GM21619 (cell line): ENCODE measurements at regions not wholly inside any gene's neighbourhood (a gene's known extent, or its start where the extent isn't known, plus 50 kb on each side); places are given as distances from the start of the nearest gene placed in this dataset.
A peak's percentile ranks its signal among the peaks of the same experiment; 100 is the strongest.
"Not testable (repeated sequence)": the region's sequence is repeated elsewhere in the genome, so short reads cannot be mapped to it uniquely, and the experiment has no call there.

Experiments
- ATAC-seq: cut with Tn5 transposase; IDR thresholded peaks from one replicate; pipeline ENCODE4 v1.9.1; 2021; ENCODE audit not compliant: unreplicated experiment

DNA sequence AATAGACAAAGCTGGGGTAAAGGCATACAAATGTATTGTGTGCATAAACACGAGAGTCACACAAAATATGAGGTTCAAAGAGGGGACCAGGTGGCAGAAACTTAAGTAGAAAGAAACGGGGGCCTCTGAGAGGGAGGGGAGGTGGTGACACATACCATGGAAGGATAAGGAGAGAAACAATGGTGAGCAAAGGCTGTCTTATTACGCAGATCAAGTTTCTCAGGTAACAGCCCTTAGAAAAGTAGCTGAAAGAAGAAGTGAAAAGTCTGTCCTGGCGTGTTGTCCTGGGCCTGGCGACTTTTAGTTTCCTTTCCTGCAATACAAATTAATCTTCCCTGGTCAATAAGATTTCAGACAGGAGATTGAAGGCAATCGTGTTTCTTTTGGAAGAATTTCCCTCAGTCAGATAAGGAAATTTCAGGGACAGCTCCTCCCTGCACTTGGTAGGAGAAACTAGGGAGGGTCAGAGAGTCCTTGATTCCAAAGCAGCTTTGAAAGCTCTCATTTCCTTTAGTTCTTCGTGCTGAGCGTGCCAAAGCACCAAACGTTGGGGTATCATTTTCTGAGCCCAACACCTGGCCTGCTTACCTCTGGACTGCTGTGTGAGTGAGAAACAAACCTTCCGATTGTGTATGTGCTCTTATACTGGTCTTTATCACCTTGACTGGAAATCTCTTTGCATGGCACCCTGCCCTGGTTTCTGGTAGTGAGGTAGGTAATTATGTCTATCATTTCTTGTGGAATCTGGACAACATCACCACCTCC is 676.7 kb upstream of the LCORL start:
- no peak for ATAC-seq

DNA sequence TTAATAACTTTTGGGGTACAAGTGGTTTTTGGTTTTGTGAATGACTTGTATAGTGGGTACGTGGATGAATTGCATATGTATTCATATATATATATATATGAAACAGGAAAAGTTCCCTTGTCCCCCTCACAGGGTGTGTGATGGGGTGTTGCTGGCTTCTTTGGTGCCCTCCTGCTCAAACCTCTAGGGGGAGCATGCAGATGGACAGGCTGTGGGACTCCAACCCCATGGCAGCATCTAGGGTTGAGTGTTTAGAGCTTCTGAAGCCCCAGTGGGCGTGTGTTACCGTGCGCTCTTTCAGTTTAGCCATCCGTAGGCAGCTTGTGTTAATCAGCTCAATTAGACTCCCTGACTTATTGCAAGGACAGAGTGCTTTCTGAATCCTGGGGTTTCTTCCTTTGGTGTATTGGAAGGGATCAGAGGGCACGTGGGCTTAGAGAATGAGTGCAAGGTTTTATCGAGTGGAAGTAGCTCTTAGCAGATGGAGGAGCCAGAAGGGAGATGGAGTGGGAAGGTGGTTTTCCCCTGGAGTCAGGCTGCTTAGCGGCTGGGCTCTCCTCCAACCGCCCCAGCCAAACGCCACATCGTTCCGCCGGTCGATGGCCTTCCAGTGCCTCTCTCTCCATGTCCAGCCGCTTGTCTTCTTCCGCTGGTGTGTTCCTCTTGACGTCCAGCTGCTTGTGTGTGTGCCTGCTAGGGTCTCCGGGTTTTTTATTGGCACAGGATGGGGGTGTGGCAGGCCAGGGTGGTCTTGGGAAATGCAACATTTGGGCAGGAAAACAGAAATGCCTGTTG is 674.4 kb upstream of the LCORL start:
- ATAC-seq: no peak

DNA sequence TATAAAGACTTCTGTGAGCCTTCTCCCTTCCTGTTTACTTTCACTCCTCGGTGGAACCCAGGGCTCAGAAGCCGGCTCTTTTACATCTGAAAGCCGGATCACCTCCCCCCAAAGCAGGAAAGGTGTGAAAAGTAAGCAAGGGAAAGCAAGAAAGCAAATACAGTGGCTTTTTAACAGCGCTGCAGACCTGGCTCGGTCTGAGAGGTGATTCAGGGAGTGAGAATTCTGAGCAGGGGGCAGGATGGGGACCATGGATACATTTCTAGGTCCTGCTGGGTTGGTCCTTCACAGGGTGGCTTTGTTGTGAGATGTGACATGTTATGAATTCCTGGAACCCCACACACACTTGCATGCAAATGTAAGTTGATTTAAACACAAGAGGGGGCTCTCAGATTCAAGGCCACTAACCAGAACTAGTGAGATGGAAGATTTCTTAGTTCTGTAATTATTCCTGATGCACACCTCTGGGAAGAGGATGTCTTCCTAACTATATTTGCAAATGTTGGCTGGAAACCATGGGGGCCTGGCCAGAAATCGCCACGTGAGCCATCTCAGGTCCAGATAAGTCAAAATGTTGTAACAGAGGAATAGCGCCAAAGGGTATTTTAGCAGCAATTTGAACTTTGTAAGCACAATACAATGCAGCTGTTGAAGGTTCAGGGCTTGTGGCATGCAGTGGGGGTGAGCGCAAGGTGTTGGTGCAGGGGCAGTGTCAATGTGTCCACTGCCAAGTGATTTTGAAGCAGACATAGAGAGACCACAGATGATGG is 670.1 kb upstream of the LCORL start:
- no peak for ATAC-seq

DNA sequence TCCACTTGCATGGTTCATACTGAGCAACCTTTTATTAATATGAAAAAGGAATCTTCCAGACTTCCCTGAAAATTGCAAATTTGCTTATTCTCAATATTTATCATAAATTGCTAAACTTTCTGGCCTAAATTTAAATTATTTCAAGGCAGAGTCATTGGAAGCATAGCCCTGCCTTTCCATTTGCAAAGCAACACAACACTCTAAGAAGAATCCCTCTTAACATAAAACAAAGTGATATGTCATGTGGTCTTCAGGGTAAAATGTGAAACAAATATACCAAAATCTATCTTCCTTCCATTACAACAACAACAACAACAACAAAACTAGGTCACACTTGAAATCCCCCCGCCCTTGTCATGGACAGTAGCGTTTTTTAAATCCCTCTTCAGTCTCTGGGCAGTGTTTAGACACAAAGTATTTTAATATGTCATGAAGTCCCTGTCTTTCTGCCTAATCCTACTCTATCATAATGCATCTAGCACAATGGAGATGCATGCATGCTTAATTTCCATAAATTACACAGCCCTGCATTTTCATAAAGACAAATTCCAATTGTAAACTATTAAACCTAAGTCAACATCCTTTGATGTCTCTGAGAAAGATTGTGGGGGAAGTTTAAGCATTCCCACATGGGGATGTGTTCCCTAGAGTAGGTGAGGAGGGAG is 668.9 kb upstream of the LCORL start:
- no peak for ATAC-seq

DNA sequence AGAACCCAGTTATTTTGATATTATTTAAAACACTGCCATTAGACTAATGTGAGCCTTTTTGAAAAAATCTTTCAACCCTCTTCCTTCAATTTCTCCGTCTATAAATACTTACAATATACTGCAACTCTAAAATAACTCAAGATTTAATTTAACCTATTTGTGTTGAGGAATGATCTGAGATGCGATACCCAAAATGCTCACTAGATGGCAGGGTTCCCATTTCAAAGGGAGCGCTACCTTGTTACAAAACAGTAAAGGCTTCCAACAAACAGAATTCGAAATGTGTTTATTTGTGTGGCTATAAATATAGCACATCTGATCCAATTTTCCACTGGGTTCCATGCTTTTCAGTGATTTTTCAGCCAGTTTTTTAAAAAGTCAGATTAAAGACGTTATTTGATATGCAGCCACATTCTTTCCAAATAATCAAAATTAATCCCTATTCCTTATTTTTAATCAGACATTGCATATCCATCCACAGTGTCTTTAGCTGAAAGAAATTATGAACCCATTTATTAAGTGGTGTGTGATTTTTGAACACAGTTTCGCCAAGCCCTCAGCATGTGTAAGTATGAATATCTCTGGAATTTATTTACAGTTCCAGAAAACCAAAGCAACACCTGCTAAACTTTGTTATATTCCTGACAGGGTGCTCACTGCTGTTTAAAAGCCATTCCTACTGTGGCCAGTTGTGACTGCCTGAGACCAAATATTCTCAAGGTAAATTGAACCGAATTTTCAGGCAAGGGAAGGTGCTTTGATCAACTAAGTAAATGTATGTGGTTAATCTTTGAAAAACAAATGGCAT is 668.0 kb upstream of the LCORL start:
- ATAC-seq: peak; percentile 66

DNA sequence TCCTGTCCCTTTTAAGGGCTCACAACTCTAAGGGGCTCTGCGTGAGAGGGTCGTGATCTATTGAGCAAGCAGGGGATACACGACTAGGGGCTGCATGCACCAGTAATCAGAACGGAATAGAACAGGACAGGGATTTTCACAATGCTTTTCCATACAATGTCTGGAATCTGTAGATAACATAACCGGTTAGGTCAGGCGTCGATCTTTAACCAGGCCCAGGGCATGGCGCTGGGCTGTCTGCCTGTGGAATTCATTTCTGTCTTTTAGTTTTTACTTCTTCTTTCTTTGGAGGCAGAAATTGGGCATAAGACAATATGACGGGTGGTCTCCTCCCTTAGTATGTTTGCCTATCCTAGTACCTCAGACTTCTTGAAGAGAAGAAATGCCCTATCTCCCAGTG is 666.8 kb upstream of the LCORL start:
- not testable (repeated sequence) for ATAC-seq

DNA sequence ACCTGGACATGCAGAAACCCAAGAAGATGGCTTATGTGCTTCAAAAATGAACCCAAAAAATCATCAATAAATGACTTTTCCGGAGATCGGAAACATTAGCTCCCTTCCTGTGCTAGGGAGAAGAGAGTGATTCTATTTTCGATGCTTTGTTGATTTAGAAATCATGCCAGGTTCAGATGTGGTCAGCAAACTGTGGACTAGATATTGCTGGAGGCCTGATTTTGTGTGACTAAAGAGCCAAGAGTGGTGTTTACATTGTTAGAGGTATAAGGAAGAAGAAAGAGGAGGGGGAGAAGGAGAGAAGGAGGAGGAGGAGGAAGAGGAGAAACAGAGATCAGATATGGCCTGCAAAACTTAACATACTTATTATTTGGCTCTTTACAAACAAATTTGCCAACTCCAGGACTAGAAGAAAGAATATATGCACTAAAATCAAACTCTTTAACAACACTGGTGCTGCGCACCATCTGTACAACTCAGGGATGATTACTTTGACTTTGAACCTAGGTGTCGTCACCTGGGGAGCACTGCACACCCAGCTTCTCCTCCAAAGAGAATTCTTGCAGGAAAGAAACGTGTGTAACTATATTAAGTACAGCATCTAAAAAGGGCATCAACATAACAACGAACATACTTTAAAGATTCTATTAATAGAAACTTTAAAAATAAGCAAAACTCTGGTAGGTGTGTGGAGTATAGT is 664.9 kb upstream of the LCORL start:
- ATAC-seq: no peak

DNA sequence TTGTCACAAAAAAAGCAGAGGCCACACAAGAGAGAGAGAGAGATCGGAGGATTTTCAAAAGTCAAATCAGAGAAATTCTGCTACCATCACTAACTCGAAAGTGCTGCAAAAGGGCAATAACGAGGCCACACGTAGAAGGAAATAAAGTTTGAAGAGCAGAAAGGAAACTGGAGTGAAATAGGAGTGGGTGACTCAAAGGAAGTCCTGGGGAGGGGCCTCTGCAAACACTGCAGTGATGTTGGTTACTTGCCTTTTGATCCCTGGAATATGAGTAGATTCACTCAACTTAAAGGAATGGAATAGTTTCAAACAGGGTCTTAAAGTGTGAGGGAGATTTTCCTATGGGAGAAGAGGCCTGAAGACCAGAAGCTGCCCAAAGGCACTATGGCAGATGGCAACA is 663.4 kb upstream of the LCORL start:
- no peak for ATAC-seq

DNA sequence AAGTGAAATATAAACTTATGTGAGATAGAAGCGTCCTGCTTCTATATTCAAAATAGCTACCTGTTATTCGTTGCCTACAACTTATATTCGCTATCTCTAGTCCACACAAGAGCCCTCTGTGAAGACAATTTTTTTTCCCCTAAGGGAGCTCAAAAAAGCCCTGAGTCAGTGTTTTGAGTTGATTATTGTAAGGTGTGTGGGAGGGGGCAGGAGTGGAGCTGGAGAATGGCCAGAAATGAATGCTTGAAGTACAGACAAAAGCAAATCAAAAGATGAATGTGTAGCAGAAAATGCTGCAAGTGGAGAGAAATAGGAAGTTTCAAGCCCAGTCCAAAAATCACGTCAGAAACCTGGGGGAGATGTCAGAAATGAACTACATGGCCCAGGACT is 655.0 kb upstream of the LCORL start:
- ATAC-seq: no peak

DNA sequence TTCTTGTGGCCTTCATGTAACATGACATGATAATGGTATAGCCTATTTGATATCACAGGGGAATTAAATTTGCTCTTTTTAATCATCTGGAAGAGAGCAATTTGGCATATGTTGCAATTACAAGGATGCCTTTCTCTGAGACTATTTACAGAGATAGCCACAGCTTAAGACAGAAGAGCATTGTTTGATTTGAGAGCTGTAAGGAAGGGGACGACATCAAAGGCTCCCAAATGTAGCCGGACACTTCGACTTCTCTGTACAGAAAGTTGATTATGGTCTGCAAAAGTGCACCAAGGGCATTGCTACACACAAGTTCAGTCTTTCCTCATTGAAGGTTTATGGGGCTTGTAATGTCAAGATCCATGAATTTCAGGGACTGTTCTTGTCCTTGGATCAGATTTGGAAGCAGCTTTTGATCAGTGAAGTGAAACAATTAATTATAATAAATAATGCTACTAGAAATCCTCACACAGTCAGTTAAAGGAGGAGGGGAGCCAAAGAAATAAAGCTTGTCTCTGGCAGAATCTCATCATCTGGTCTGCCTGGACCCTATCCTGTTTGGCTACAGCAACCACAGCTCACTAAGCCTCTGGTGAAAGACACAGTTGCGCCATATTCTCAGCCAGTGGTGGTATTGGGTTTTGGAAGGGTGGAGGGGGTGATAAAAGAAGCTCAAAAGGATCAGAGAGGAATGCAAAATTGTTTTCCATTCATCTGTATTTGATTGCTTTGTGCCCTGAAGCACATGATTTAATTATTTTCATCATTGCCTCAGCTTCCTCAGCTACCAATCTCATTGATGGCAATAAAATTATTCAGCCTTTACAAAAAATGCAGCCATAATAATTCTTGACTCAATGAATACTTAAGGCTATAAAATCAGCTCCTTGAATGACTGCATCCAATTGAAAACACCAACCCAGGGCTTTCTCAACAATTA is 654.3 kb upstream of the LCORL start:
- no peak for ATAC-seq

DNA sequence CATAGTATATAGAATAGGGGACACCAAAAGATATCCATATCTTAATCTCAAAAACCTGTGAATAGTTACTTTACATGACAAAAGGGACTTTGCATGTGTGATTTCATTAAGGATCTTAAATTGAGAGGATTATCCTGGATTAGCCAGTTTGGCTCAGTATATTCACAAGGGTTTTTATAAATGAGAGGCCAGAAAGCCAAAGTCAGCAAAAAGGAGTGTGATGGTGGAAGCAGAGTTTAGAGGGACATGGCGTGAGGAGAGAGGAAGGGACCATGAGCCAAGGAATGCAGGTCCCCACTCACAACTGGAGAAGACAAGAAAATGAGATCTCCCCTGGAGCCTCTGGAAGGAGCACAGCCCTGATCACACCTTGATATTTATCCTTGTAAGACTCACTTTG is 648.5 kb upstream of the LCORL start:
- no peak for ATAC-seq

DNA sequence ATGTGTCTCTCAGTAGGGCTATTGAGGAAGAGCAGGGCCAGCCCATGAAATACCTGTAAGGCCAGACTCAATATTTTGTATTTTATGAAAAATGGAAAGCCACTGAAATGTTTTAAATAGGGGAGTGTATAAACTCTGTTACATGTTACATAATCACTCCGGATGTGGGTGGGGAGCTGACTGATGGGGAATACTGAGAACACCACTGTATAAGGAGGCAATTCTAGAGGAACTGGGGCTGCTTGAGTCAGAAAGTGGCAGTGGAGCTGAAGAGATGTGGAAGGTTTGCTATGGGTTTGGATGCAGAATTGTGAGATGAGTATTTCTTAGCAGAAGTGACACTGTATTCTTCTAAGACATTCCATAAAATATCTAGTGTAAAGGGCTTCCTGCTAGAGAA is 647.8 kb upstream of the LCORL start:
- ATAC-seq: no peak

DNA sequence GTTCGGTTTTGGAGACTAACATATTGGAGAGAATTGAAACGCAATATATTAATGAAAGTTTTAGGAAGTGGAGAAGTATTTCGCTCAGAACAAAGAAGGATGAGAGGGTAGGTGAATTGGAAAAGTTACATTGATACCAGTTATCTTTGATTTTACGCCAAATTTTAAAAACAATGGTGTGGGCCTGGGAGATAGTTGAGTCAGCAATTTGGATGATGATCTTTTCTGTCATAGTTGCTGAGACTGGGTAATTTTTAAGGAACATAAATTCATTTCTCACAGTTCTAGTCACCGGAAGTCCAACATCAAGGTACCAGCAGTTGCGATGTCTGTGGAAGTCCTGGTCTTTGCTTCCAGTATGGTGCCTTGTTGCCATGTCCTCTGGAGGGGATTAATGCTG is 644.8 kb upstream of the LCORL start:
- ATAC-seq: no peak

DNA sequence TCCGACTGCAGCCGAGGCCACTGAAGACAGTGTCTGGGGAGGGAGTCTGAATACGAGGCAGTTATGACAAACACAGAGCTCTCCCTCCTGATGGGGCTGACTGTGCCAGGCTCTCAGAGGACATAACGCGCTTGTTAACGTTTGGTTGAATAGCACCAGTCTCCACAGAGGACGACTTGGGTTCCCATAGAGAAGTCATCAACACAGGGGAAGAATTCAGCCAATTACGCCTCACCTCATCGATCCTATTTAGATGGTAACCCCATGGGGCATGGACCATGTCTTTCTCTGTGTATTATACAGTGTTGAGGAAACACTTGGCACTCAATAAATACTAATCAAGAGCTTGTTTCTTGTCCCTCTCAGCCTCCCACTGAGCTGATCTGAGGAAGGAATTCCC is 642.6 kb upstream of the LCORL start:
- ATAC-seq: no peak

DNA sequence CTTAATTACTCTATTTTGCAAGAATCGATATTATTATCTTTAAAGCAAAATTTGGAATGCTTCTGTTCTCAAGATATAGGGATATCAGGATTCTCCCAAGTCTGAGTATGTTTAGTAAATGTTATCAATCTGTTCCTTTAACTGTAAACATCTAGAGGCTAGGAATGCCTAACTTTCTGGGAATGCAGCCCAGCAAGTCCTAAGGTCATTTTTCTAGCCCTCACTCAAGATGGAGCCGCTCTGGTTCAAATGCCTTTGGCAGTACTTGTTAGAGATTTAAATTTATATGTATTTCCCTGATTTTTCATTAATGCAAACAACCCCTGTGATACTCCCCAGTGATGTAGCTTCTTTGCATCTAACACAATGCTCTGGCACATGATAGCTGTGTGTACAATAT is 623.8 kb upstream of the LCORL start:
- ATAC-seq: no peak

DNA sequence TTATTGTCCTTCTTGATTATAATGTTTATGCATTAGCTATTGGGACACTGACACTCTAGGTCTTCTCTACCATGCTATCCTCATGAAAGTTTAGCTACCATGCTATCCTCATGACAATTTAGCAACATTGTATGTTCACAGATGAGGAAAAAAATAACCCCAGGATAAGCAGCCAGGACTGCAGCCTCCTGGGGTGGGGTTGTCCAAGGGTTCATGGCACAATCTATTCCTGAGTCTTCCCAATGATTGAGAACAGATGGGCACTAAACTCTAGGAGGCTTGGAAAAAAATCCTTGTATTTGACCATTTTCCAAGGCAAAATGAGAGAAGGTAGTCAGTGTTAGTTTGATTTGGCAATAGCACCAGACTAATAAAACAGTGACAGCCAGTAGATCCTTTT is 619.8 kb upstream of the LCORL start:
- ATAC-seq: no peak

DNA sequence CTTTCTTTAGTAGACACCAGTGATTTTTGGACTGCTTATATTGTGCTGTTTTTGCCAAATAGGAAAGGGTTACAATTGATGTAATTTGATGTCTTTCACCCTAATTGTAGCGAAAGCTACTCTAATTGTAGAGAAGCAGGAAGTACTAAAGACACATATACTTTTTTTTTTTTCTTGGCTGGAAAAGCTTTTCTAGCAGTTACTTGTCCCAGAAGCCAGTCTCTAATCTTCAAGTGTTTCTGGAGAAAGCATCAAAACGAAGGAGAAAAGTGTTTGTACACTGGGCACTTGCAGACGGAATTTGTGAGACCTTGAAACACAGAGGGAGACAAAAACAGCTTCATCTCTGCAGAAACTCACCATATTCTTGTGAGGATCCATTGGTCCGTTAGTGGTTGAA is 616.5 kb upstream of the LCORL start:
- no peak for ATAC-seq

DNA sequence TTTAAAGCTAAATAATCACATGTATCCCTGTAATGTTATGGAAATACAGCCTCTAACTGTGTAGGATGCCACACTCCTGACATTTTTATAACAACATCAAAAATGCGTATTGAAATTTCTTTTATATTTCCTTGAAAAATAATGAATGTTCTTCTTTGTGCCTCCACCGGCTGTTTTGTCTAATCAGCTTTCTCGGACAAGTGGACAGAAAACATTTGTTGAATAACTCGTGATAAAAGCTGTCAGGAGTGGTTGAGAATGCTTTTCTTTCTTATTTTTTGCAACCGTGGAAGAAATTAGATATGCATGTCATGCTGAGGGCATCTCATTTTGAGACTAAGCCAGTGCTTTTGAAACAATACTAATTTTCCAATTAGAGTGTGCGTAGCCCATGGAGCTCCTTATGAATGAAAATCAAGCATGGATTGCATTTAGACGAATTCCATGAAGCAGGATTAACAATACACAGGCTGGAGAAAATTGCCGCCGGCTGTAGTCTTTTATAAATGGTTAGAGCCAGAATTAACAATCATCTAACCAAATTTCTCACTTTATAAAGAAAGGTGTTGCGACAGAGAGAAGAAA is 614.5 kb upstream of the LCORL start:
- ATAC-seq: no peak
